Body of pancreas (tissue), 4 donors: ENCODE measurements at regions not wholly inside any gene's neighbourhood (a gene's known extent, or its start where the extent isn't known, plus 50 kb on each side); places are given as distances from the start of the nearest gene placed in this dataset.

Experiments
- ATAC-seq: fragments of 150-250 bp; one replicate; pipeline ENCODE4 v1.9.1; 2016
- DNase-seq, 4 donors: peaks; one replicate each; pipeline ENCODE4 v3.0.0-alpha.2; 2019
- H3K27ac ChIP-seq, 4 donors: fragments of 200-600 bp; sonication (generic); 1 replicate in 3 of 4; 2 replicates in 1 of 4; pipeline versions ENCODE4 v1.5.1 to v1.6.1; 2016 to 2019; ENCODE audit warnings: mild to moderate bottlenecking in 1 of 4, mixed read lengths in 1 of 4, moderate library complexity in 1 of 4
- H3K27me3 ChIP-seq, 2 donors: fragments of 200-600 bp; sonication (generic); one replicate each; pipeline ENCODE4 v1.6.0; 2016; ENCODE audit warnings: mild to moderate bottlenecking in 1 of 2
- H3K36me3 ChIP-seq, 2 donors: fragments of 200-600 bp; sonication (generic); replicated peaks in 1 of 2; 2 replicates each; pipeline ENCODE4 v1.5.1; 2016; ENCODE audit warnings: low read depth in 2 of 2; ENCODE audit not compliant: insufficient read depth in 1 of 2
- H3K4me1 ChIP-seq: fragments of 200-600 bp; sonication (generic); one replicate; pipeline ENCODE4 v1.6.0; 2016
- H3K4me3 ChIP-seq, 2 donors: fragments of 200-600 bp; sonication (generic); 1 replicate in 1 of 2; 2 replicates in 1 of 2; pipeline ENCODE4 v1.5.1; 2016 to 2019
- H3K9me3 ChIP-seq, 3 donors: fragments of 200-600 bp; sonication (generic); 1 replicate in 2 of 3; 2 replicates in 1 of 3; pipeline ENCODE4 v1.5.1; 2016
- POLR2A ChIP-seq, 3 donors: fragments of 450-650 bp; IDR thresholded peaks; one replicate each; pipeline ENCODE4 v1.6.1; 2016; ENCODE audit warnings: antibody characterized with exemption in 3 of 3, mild to moderate bottlenecking in 2 of 3
- WGBS, 2 donors: methylation state at CpG; one replicate each; pipeline ENCODE4 v1.1.5; 2017; 5-methylcytosine and 5-hydroxymethylcytosine counted together
- intact Hi-C: fragments of 100-400 bp; cut with DNase I; formaldehyde crosslinking; loops from one replicate; pipeline ENCODE4 v1.15.1; 2023
- TF ChIP-seq, protein P1 (sequence below), 7 experiments: fragments of 450-650 bp in 4 of 7; fragments of 200-600 bp in 3 of 7; sonication (generic) in 3 of 7; IDR thresholded peaks; one replicate each; pipeline ENCODE4 v1.5.1; 2016 to 2019; ENCODE audit warnings: antibody characterized with exemption in 7 of 7

- WGBS, 2 donors = 30 to 43% methylated on average over 1 of the region's 1 CpG
- intact Hi-C loops = no loop called here
- no peak for ATAC-seq
Observed at GRCh38 chr5:161235569-161235968, 311.0 kb downstream of the GABRB2 start.

DNA sequence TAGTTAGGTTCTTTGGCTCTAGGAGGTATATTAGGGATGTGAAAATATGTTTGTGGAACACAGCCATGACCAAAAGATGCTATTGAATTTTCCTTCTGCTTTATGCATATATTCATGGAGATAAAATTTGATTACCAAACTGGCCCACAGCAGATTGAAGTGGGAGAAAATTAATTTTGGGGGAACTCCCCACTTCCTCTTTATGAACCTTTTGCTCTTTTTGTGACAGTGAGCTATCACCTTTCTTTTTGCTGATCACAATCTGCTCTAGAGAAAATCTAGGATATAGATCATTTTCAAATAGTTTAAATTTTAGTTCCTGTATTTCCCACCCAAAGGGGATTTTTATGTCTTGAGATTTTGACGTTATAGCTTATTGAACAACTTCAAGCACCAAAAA lies 313.0 kb downstream of the GABRB2 start:
- Histone ChIP-seq H3K27me3 (no peaks in the 10 kb centered on the region), H3K4me3 (no peak overlapping the region), H3K4me1 (peaks cover 10% of the 10 kb centered on the region), H3K9me3 (no peaks in the 10 kb centered on the region), H3K36me3 (no peaks in the 10 kb centered on the region), H3K27ac (no peak overlapping the region)
- ATAC-seq (no peak), DNase-seq (no peak)
- 76 to 88% methylated on average over 1 of the region's 1 CpG for WGBS, 2 donors
- intact Hi-C loops = no loop called here
- TF ChIP-seq POLR2A (IDR thresholded peaks at IDR 0.05) = no peak
- TF ChIP-seq, protein P1, sequence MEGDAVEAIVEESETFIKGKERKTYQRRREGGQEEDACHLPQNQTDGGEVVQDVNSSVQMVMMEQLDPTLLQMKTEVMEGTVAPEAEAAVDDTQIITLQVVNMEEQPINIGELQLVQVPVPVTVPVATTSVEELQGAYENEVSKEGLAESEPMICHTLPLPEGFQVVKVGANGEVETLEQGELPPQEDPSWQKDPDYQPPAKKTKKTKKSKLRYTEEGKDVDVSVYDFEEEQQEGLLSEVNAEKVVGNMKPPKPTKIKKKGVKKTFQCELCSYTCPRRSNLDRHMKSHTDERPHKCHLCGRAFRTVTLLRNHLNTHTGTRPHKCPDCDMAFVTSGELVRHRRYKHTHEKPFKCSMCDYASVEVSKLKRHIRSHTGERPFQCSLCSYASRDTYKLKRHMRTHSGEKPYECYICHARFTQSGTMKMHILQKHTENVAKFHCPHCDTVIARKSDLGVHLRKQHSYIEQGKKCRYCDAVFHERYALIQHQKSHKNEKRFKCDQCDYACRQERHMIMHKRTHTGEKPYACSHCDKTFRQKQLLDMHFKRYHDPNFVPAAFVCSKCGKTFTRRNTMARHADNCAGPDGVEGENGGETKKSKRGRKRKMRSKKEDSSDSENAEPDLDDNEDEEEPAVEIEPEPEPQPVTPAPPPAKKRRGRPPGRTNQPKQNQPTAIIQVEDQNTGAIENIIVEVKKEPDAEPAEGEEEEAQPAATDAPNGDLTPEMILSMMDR (IDR thresholded peaks at IDR 0.05) = no peak

More at GRCh38 chr5:161235569-161235968, 311.0 kb downstream of the GABRB2 start:
- no peaks in the 10 kb centered on the region for H3K36me3 ChIP-seq
- H3K9me3 ChIP-seq = no peaks in the 10 kb centered on the region
- no peaks in the 10 kb centered on the region for H3K27me3 ChIP-seq
- H3K27ac ChIP-seq = no peak overlapping the region
- no peak overlapping the region for H3K4me3 ChIP-seq
- DNase-seq = no peak
- TF ChIP-seq, protein P1 (IDR thresholded peaks at IDR 0.05) = no peak
- H3K4me1 ChIP-seq = peaks cover 2% of the 10 kb centered on the region

DNA sequence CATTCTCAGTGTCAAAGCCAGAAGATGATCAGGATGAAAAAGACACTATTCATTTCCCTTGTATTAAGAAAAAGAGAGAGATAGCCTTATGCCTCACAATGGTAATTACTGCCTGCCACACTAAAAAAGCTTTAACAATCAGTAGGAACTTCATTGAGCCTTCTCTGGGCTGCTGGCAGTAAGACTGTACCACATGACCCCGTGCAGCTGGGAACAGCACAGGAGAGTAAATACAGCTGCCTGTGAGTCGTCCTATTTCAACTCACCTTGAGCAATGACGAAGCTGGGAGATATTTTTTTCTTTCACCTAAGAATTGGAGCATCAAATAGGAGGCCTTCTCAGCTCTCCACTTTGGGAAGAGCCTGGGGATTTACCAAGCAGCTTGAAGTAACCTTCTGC lies 316.3 kb downstream of the GABRB2 start:
- intact Hi-C loops = no loop called here
- H3K27ac ChIP-seq = no peak overlapping the region

DNA sequence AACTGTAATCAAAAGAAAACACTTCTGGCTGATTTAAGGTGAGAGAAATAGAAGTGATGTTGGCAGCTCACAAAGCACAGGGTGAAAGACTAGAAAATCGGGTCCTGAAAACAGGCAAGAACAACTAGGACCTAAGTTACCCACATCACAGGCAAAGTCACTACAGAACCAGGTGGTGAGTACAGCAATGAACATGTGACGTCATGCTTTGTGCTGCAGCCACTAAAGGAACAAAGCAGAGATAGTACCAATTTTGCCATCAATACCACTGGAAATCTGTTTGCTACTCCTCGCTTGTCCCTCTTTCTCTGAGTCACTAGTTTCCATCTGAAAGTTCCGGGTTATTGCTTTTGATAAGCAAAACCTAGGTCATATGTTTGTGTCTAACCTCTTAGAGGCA lies 326.7 kb downstream of the GABRB2 start:
- Histone ChIP-seq H3K9me3 (no peaks in the 10 kb centered on the region), H3K4me1 (no peaks in the 10 kb centered on the region), H3K4me3 (no peak overlapping the region), H3K27ac (no peak overlapping the region), H3K36me3 (no peaks in the 10 kb centered on the region), H3K27me3 (no peaks in the 10 kb centered on the region)
- TF ChIP-seq POLR2A (IDR thresholded peaks at IDR 0.05) = no peak
- TF ChIP-seq, protein P1 (IDR thresholded peaks at IDR 0.05) = no peak
- DNase-seq (no peak), ATAC-seq (no peak)
- intact Hi-C loops = no loop called here
- 83 to 88% methylated on average over 4 of the region's 4 CpGs for WGBS, 2 donors

More for the DNA sequence above, 316.3 kb downstream of the GABRB2 start:
- peak; percentile 77 to 87 (median 87) for DNase-seq
- Histone ChIP-seq H3K36me3 (no peaks in the 10 kb centered on the region), H3K4me1 (peaks cover 10% of the 10 kb centered on the region), H3K27me3 (no peaks in the 10 kb centered on the region), H3K4me3 (no peak overlapping the region), H3K9me3 (no peaks in the 10 kb centered on the region)
- peak; percentile 100 for ATAC-seq
- TF ChIP-seq POLR2A (IDR thresholded peaks at IDR 0.05) = no peak
- TF ChIP-seq, protein P1 (IDR thresholded peaks at IDR 0.05) = no peak
- WGBS, 2 donors = 4 to 12% methylated on average over 3 of the region's 3 CpGs

DNA sequence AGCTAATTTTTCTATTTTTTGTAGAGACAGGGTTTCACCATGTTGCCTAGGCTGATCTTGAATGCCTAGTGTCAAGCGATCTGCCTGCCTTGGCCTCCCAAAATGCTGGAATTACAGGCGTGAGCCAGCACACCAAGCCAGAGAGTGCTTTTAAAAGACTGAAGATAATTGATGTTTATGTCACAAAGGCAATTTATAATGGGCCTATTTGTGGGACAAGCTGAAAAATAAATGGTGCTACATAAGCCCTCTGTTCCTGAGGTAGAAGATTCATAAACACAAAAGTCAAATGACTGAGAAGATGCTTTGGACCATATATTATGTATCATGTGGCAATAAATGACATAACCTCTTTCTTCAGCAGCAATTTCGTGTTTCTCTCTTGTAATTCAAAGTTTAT lies 329.6 kb downstream of the GABRB2 start:
- Histone ChIP-seq H3K27me3 (no peaks in the 10 kb centered on the region), H3K27ac (no peak overlapping the region), H3K4me1 (no peaks in the 10 kb centered on the region), H3K4me3 (no peak overlapping the region), H3K9me3 (no peaks in the 10 kb centered on the region), H3K36me3 (no peaks in the 10 kb centered on the region)
- WGBS, 2 donors = 65 to 81% methylated on average over 3 of the region's 3 CpGs
- no peak for DNase-seq
- no peak for TF ChIP-seq POLR2A (IDR thresholded peaks at IDR 0.05)
- TF ChIP-seq, protein P1 (IDR thresholded peaks at IDR 0.05) = no peak
- intact Hi-C loops = no loop called here
- no peak for ATAC-seq
